ENCODE measurements at regions not wholly inside any gene's neighbourhood (a gene's known extent, or its start where the extent isn't known, plus 50 kb on each side); places are given as distances from the start of the nearest gene placed in this dataset.

GRCh38 chr6:33895988-33896387 is 92.2 kb upstream of the MLN start:
- DNase-seq (ENCODE audit: low read depth) = no peak
- no peak overlapping the region for H3K4me3 ChIP-seq (ENCODE audit: control insufficient read depth, low read depth, low read length)
- TF ChIP-seq CTCF (conservative IDR thresholded peaks at IDR 0.05; ENCODE audit: control insufficient read depth, insufficient read depth, low read depth, low read length) = no peak

GRCh38 chr6:33895296-33895695 is 91.5 kb upstream of the MLN start:
- TF ChIP-seq CTCF (conservative IDR thresholded peaks at IDR 0.05; ENCODE audit: control insufficient read depth, insufficient read depth, low read depth, low read length) = no peak
- no peak overlapping the region for H3K4me3 ChIP-seq (ENCODE audit: control insufficient read depth, low read depth, low read length)
- no peak for DNase-seq (ENCODE audit: low read depth)

- no peak for TF ChIP-seq CTCF (conservative IDR thresholded peaks at IDR 0.05; ENCODE audit: control insufficient read depth, insufficient read depth, low read depth, low read length)
- DNase-seq (ENCODE audit: low read depth) = peak; percentile 24
- no peak overlapping the region for H3K4me3 ChIP-seq (ENCODE audit: control insufficient read depth, low read depth, low read length)
Measured at GRCh38 chr6:33894438-33894837, 90.6 kb upstream of the MLN start.

- H3K4me3 ChIP-seq (ENCODE audit: control insufficient read depth, low read depth, low read length) = no peak overlapping the region
- no peak for DNase-seq (ENCODE audit: low read depth)
- TF ChIP-seq CTCF (conservative IDR thresholded peaks at IDR 0.05; ENCODE audit: control insufficient read depth, insufficient read depth, low read depth, low read length) = no peak
Measured at GRCh38 chr6:33892581-33893346, 89.0 kb upstream of the MLN start.

- no peak overlapping the region for H3K4me3 ChIP-seq (ENCODE audit: control insufficient read depth, low read depth, low read length)
- TF ChIP-seq CTCF (conservative IDR thresholded peaks at IDR 0.05; ENCODE audit: control insufficient read depth, insufficient read depth, low read depth, low read length) = no peak
- no peak for DNase-seq (ENCODE audit: low read depth)
Measured at GRCh38 chr6:33888664-33889200, 84.9 kb upstream of the MLN start.

GRCh38 chr6:33888183-33888582 is 84.4 kb upstream of the MLN start:
- TF ChIP-seq CTCF (conservative IDR thresholded peaks at IDR 0.05; ENCODE audit: control insufficient read depth, insufficient read depth, low read depth, low read length) = no peak
- DNase-seq (ENCODE audit: low read depth) = no peak
- H3K4me3 ChIP-seq (ENCODE audit: control insufficient read depth, low read depth, low read length) = no peak overlapping the region

Data from fibroblast of mammary gland (primary cell).